H9 (cell line): ENCODE measurements at regions not wholly inside any gene's neighbourhood (a gene's known extent, or its start where the extent isn't known, plus 50 kb on each side); places are given as distances from the start of the nearest gene placed in this dataset.

Source experiments
- DNase-seq: peaks from one replicate; pipeline ENCODE4 v3.0.0-alpha.2; 2017
- H2AFZ ChIP-seq: one replicate; pipeline ENCODE4 v1.6.1; 2013; ENCODE audit warnings: mild to moderate bottlenecking, low read length, control low read depth, moderate library complexity
- H2AK5ac ChIP-seq: 2 replicates; pipeline ENCODE4 v1.6.1; 2013; ENCODE audit warnings: low read length, control low read depth, mixed read lengths; ENCODE audit not compliant: insufficient read length
- H2BK120ac ChIP-seq: one replicate; pipeline ENCODE4 v1.6.1; 2013; ENCODE audit warnings: low read depth, mild to moderate bottlenecking, low read length, control low read depth, inconsistent platforms; ENCODE audit not compliant: poor library complexity, severe bottlenecking
- H2BK12ac ChIP-seq: 2 replicates; pipeline ENCODE4 v1.6.1; 2013; ENCODE audit warnings: low read length, control low read depth, mixed read lengths, low read depth; ENCODE audit not compliant: insufficient read length
- H2BK15ac ChIP-seq: 2 replicates; pipeline ENCODE4 v1.6.1; 2013; ENCODE audit warnings: low read depth, low read length, control low read depth
- H2BK20ac ChIP-seq: one replicate; pipeline ENCODE4 v1.6.1; 2013; ENCODE audit warnings: low read depth, mild to moderate bottlenecking, low read length, control low read depth, inconsistent platforms; ENCODE audit not compliant: poor library complexity, severe bottlenecking
- H2BK5ac ChIP-seq: 2 replicates; pipeline ENCODE4 v1.6.1; 2013; ENCODE audit warnings: low read length, control low read depth, mixed read lengths; ENCODE audit not compliant: insufficient read length
- H3K14ac ChIP-seq: 2 replicates; pipeline ENCODE4 v1.6.1; 2013; ENCODE audit warnings: low read length, control low read depth; ENCODE audit not compliant: insufficient read depth
- H3K18ac ChIP-seq: 2 replicates; pipeline ENCODE4 v1.6.1; 2013; ENCODE audit warnings: low read depth, mild to moderate bottlenecking, mixed read lengths, low read length, control low read depth; ENCODE audit not compliant: insufficient read length
- H3K23ac ChIP-seq: 2 replicates; pipeline ENCODE4 v1.6.1; 2013; ENCODE audit warnings: low read length, control low read depth, mixed read lengths, low read depth; ENCODE audit not compliant: insufficient read length
- H3K23me2 ChIP-seq: 2 replicates; pipeline ENCODE4 v1.6.1; 2013; ENCODE audit warnings: low read depth, mild to moderate bottlenecking, mixed read lengths, low read length, control low read depth; ENCODE audit not compliant: insufficient read length, poor library complexity, severe bottlenecking
- H3K27ac ChIP-seq: 2 replicates; pipeline ENCODE4 v1.5.1; 2013; ENCODE audit warnings: low read length, control low read depth, mixed read lengths, low read depth; ENCODE audit not compliant: insufficient read length
- H3K27me3 ChIP-seq: 2 replicates; pipeline ENCODE4 v1.6.1; 2013; ENCODE audit warnings: low read length, control low read depth, inconsistent platforms; ENCODE audit not compliant: insufficient read depth
- H3K4ac ChIP-seq: 2 replicates; pipeline ENCODE4 v1.6.1; 2013; ENCODE audit warnings: low read depth, mild to moderate bottlenecking, control low read depth, inconsistent platforms, low read length, moderate library complexity
- H3K4me1 ChIP-seq: 2 replicates; pipeline ENCODE4 v1.6.1; 2013; ENCODE audit warnings: low read length, control low read depth, inconsistent platforms; ENCODE audit not compliant: insufficient read depth
- H3K4me2 ChIP-seq: 2 replicates; pipeline ENCODE4 v1.6.1; 2013; ENCODE audit warnings: low read length, control low read depth, mixed read lengths; ENCODE audit not compliant: insufficient read length, insufficient read depth
- H3K56ac ChIP-seq: 2 replicates; pipeline ENCODE4 v1.6.1; 2013; ENCODE audit warnings: low read depth, mild to moderate bottlenecking, mixed read lengths, low read length, control low read depth; ENCODE audit not compliant: insufficient read length
- H3K79me1 ChIP-seq: 2 replicates; pipeline ENCODE4 v1.6.1; 2013; ENCODE audit warnings: low read depth, mild to moderate bottlenecking, moderate library complexity, low read length, control low read depth, inconsistent platforms; ENCODE audit not compliant: insufficient read depth, poor library complexity, severe bottlenecking
- H3K79me2 ChIP-seq: 2 replicates; pipeline ENCODE4 v1.6.1; 2013; ENCODE audit warnings: low read length, control low read depth, inconsistent platforms; ENCODE audit not compliant: insufficient read depth
- H3K9ac ChIP-seq: 2 replicates; pipeline ENCODE4 v1.6.1; 2013; ENCODE audit warnings: low read length, control low read depth, mixed read lengths; ENCODE audit not compliant: insufficient read length; ENCODE audit errors: extremely low read depth
- H3K9me3 ChIP-seq: one replicate; pipeline ENCODE4 v1.6.1; 2013; ENCODE audit warnings: low read depth, low read length, inconsistent platforms; ENCODE audit not compliant: control insufficient read depth
- H3T11ph ChIP-seq: one replicate; pipeline ENCODE4 v1.6.1; 2013; ENCODE audit warnings: mild to moderate bottlenecking, low read length, control low read depth, inconsistent platforms
- H4K20me1 ChIP-seq: one replicate; pipeline ENCODE4 v1.6.1; 2013; ENCODE audit not compliant: control insufficient read depth, insufficient read length, insufficient read depth
- H4K5ac ChIP-seq: 2 replicates; pipeline ENCODE4 v1.6.1; 2013; ENCODE audit warnings: low read depth, mild to moderate bottlenecking, mixed read lengths, low read length, control low read depth; ENCODE audit not compliant: insufficient read length
- H4K8ac ChIP-seq: replicated peaks from 2 replicates; pipeline ENCODE4 v1.6.1; 2013; ENCODE audit warnings: low read length, control low read depth, mixed read lengths, low read depth; ENCODE audit not compliant: insufficient read length
- H4K91ac ChIP-seq: 2 replicates; pipeline ENCODE4 v1.6.1; 2013; ENCODE audit warnings: low read depth, mild to moderate bottlenecking, moderate library complexity, mixed read lengths, low read length, control low read depth; ENCODE audit not compliant: insufficient read length
- H3K27ac Mint-ChIP-seq, 3 experiments: 2 replicates in 2 of 3; 3 replicates in 1 of 3; pipeline ENCODE4 v1.8.0; 2020 to 2021; ENCODE audit warnings: mixed read lengths in 3 of 3, mild to moderate bottlenecking in 1 of 3, moderate library complexity in 1 of 3
- H3K27me3 Mint-ChIP-seq: 2 replicates; pipeline ENCODE4 v1.8.0; 2021; ENCODE audit warnings: low read depth, mild to moderate bottlenecking, moderate library complexity, mixed read lengths
- H3K36me3 Mint-ChIP-seq, 3 experiments: 2 replicates in 2 of 3; 3 replicates in 1 of 3; pipeline ENCODE4 v1.8.0; 2020 to 2021; ENCODE audit warnings: low read depth in 3 of 3, mixed read lengths in 3 of 3; ENCODE audit not compliant: insufficient read depth in 1 of 3
- H3K4me1 Mint-ChIP-seq, 2 experiments: 2 replicates each; pipeline ENCODE4 v1.8.0; 2020; ENCODE audit warnings: mixed read lengths in 2 of 2
- H3K4me3 Mint-ChIP-seq, 2 experiments: 2 replicates in 1 of 2; 3 replicates in 1 of 2; pipeline ENCODE4 v1.8.0; 2020 to 2021; ENCODE audit warnings: mild to moderate bottlenecking in 2 of 2, mixed read lengths in 2 of 2, moderate library complexity in 1 of 2
- H3K9me3 Mint-ChIP-seq, 2 experiments: 2 replicates in 1 of 2; 3 replicates in 1 of 2; pipeline ENCODE4 v1.8.0; 2020; ENCODE audit warnings: mild to moderate bottlenecking in 2 of 2, mixed read lengths in 2 of 2, moderate library complexity in 1 of 2
- WGBS: extraction: QIAGEN DNeasy Blood & Tissue Kit; methylation state at CpG from one replicate; pipeline ENCODE4 v1.1.7; 2013; ENCODE audit warnings: missing lambda C conversion rate, low lambda C conversion rate, mixed read lengths; ENCODE audit not compliant: insufficient read length; ENCODE audit errors: extremely low coverage; 5-methylcytosine and 5-hydroxymethylcytosine counted together
- TF ChIP-seq, protein P1 (sequence below): fragments of 200-600 bp; sonication (generic); conservative IDR thresholded peaks from 3 replicates; pipeline ENCODE4 v1.8.0; 2021; ENCODE audit warnings: antibody characterized with exemption, mild to moderate bottlenecking

GRCh38 chr7:15764851-15765382 is 78.4 kb upstream of the MEOX2 start:
- no peak overlapping the region for H3T11ph ChIP-seq
- H3K4me1 ChIP-seq = no peaks in the 10 kb centered on the region
- TF ChIP-seq, protein P1, sequence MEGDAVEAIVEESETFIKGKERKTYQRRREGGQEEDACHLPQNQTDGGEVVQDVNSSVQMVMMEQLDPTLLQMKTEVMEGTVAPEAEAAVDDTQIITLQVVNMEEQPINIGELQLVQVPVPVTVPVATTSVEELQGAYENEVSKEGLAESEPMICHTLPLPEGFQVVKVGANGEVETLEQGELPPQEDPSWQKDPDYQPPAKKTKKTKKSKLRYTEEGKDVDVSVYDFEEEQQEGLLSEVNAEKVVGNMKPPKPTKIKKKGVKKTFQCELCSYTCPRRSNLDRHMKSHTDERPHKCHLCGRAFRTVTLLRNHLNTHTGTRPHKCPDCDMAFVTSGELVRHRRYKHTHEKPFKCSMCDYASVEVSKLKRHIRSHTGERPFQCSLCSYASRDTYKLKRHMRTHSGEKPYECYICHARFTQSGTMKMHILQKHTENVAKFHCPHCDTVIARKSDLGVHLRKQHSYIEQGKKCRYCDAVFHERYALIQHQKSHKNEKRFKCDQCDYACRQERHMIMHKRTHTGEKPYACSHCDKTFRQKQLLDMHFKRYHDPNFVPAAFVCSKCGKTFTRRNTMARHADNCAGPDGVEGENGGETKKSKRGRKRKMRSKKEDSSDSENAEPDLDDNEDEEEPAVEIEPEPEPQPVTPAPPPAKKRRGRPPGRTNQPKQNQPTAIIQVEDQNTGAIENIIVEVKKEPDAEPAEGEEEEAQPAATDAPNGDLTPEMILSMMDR = no peak
- Mint-ChIP-seq H3K4me1 (no peaks in the 10 kb centered on the region), H3K4me3 (no peak overlapping the region), H3K36me3 (no peaks in the 10 kb centered on the region; a peak in 1 of 7 replicates), H3K9me3 (no peaks in the 10 kb centered on the region), H3K27me3 (no peaks in the 10 kb centered on the region), H3K27ac (no peak overlapping the region)
- H3K79me1 ChIP-seq = no peaks in the 10 kb centered on the region
- no peak overlapping the region for H3K18ac ChIP-seq
- H3K27ac ChIP-seq = no peak overlapping the region
- H3K27me3 ChIP-seq = no peaks in the 10 kb centered on the region
- H2BK120ac ChIP-seq = no peak overlapping the region
- no peaks in the 10 kb centered on the region for H3K9me3 ChIP-seq
- no peak for DNase-seq
- no peak overlapping the region for H4K5ac ChIP-seq
- no peak overlapping the region for H3K9ac ChIP-seq
- H3K23ac ChIP-seq = no peak overlapping the region
- no peak overlapping the region for H2BK20ac ChIP-seq
- WGBS = no CpG with 5 or more reads among the region's 3 CpGs
- no peak overlapping the region for H3K56ac ChIP-seq
- no peak overlapping the region for H2AFZ ChIP-seq
- H4K91ac ChIP-seq = no peak overlapping the region
- no peaks in the 10 kb centered on the region for H3K23me2 ChIP-seq
- H3K14ac ChIP-seq = no peak overlapping the region
- H3K4ac ChIP-seq = no peak overlapping the region
- H2BK5ac ChIP-seq = no peak overlapping the region
- H2AK5ac ChIP-seq = no peak overlapping the region
- no peak overlapping the region for H2BK12ac ChIP-seq
- no peak overlapping the region for H3K4me2 ChIP-seq
- no peaks in the 10 kb centered on the region for H4K20me1 ChIP-seq
- no peak overlapping the region for H2BK15ac ChIP-seq
- no peaks in the 10 kb centered on the region for H3K79me2 ChIP-seq
- H4K8ac ChIP-seq = no peak overlapping the region
